GM10248 (cell line): ENCODE measurements at regions not wholly inside any gene's neighbourhood (a gene's known extent, or its start where the extent isn't known, plus 50 kb on each side); places are given as distances from the start of the nearest gene placed in this dataset.

Experiments
- CTCF ChIA-PET: fragments of 300-600 bp; sonication (Branson Sonifier 250); formaldehyde crosslinking; extraction: SDS; loops from one replicate; lab custom pipeline; 2021; ENCODE audit warnings: antibody characterized with exemption; lab: Yijun Ruan, JAX
- POLR2A ChIA-PET: fragments of 350-650 bp; sonication (Branson Sonifier 250); formaldehyde crosslinking; extraction: SDS; loops from one replicate; lab custom pipeline; 2020; ENCODE audit warnings: antibody characterized with exemption; lab: Yijun Ruan, JAX
- DNase-seq: peaks from one replicate; pipeline ENCODE4 v3.0.0; 2012; ENCODE audit errors: extremely low spot score
- TF ChIP-seq, protein P1 (sequence below): IDR thresholded peaks from 2 replicates; pipeline ENCODE4 v1.5.1; 2012; ENCODE audit warnings: mild to moderate bottlenecking, low read depth; ENCODE audit errors: extremely low read depth, missing control alignments, control extremely low read depth

DNA sequence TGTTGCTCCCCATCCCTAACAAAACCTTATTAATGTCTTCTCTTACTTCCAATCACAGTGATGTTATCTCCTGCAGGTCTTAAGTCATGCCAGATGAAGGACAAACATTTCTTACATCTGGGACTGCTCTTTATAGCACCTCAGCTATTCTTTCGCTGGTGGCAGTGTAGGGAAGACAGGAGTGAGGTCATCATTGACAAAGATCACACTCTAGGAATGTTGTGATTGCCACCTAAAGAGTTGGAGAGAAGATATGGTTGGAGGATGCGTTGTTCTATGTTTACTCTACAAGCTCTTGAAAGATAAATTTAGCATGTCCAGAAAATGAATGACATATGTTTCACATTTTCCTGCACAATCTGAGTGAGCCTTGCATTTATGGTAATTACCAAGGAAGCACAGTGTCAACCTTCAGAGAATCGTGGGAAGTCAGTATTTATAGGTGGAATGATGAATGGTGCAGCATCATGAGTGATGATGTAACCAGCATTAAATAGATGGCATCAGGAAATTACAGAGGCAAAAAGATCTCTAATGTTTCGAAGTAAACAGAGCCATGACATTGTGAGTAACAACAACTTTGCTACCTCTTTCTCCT lies 188.1 kb upstream of the STEAP1 start:
- CTCF ChIA-PET: no interaction called here
- POLR2A ChIA-PET: no interaction called here
- DNase-seq: no peak
- TF ChIP-seq, protein P1, sequence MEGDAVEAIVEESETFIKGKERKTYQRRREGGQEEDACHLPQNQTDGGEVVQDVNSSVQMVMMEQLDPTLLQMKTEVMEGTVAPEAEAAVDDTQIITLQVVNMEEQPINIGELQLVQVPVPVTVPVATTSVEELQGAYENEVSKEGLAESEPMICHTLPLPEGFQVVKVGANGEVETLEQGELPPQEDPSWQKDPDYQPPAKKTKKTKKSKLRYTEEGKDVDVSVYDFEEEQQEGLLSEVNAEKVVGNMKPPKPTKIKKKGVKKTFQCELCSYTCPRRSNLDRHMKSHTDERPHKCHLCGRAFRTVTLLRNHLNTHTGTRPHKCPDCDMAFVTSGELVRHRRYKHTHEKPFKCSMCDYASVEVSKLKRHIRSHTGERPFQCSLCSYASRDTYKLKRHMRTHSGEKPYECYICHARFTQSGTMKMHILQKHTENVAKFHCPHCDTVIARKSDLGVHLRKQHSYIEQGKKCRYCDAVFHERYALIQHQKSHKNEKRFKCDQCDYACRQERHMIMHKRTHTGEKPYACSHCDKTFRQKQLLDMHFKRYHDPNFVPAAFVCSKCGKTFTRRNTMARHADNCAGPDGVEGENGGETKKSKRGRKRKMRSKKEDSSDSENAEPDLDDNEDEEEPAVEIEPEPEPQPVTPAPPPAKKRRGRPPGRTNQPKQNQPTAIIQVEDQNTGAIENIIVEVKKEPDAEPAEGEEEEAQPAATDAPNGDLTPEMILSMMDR: no peak

DNA sequence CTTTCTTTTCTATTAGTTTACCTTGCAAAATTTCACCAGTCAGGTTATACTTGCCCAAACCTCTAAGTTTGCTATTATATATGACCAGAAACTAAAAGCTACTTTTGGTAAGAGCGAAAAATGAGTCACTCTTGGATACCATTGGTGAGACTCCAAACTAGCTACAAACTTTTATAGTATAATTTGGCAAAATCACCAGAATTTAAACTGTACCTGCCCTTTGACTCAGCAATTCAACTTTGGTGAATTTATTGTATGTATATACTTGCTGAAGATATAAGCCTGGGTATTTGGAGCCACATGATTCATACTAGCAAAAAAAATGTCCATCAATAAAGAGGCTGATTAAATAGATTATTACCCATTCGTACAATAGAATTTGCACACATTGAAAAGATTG lies 178.7 kb upstream of the STEAP1 start:
- ChIA-PET CTCF (interaction anchor here (1.1 kb wide), 1 partner anchor 20 kb away, joined by 3 read pairs; no protein-coding TSS in a partner anchor), POLR2A (no interaction called here)
- TF ChIP-seq, protein P1: no peak
- DNase-seq: no peak

DNA sequence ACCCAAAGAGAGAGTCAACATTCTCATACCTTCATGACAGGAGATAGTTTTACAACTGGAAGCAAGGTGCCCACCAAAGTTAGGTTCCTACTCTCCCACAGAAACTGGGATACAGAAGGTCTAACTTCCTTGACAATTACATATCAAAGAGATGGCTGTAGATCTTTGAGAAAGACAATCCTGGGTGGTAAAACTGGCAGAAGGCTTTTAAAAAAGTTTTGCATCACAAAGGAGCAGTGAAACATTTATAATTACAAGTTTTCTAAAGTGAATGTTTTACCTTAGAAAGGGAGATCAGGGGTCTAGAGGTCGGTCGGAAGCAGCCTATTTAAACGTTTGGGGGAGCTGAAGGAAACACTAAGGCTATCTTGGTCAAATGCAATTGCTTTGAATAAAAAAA lies 166.6 kb upstream of the STEAP1 start:
- ChIA-PET CTCF (interaction anchor here (1.1 to 1.5 kb wide), 3 partner anchors 10 to 20 kb away, joined by 3 to 4 read pairs (median 3); no protein-coding TSS in a partner anchor), POLR2A (no interaction called here)
- TF ChIP-seq, protein P1: no peak
- DNase-seq: no peak

DNA sequence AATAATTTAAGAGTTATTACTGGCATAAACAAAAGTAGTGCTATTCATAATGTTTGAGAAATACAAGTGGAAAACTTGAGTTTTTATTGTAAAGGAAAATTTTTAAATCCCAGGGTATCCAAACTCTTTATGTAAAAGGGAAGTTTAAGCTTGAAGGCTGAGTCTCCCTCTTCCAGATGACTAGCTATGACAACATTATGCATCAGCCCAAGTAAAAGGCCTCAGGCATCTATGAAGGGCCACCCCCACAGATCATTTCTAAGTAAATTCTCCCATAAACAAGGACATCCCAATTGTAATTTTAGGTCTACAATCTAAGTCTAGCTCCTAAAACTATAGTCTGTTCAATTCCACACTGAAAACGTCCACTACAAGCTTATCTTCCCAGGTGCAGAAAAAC lies 166.2 kb upstream of the STEAP1 start:
- CTCF ChIA-PET: interaction anchor here (1.1 to 1.5 kb wide), 3 partner anchors 10 to 20 kb away, joined by 3 to 4 read pairs (median 3); no protein-coding TSS in a partner anchor
- POLR2A ChIA-PET: no interaction called here
- DNase-seq: no peak
- TF ChIP-seq, protein P1: no peak

DNA sequence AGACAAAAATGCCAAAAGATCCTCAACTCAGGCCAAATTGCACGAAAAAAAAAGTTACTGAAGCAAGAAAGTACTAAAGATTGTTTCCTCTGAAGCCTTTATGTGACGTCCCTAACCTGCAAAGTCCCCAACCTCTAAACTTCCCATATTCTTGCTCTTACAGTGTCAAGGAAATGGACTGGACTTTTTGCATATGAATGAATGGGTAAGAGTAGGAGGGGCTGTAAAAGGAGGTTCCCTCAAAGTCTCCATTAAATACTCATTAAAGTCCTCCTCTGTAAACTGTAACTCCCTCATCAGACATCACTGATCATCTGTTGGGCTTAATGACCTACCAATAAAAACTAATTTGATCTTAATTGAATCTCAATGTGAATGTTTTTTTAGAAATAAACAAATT lies 164.8 kb upstream of the STEAP1 start:
- TF ChIP-seq, protein P1: no peak
- no peak for DNase-seq
- ChIA-PET CTCF (no interaction called here), POLR2A (no interaction called here)

DNA sequence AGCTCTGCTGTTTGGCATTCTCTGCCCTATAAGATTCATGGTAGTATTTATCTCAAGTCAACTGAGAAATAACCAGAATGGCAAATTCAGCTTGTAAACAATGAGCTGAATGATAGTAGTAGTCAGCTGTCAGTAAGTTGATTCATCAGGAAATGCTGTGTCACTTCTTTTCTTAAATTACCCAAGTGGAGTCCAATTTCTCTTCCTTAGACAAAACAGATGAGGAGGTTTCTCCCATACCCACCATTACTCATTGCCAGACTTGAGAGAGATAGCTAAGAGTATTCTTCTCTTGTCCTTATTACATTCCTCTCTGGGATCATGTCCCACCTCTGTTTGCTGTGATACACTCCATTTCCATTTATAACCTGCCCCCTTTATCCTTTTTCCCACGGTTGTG lies 159.8 kb upstream of the STEAP1 start:
- no peak for DNase-seq
- POLR2A ChIA-PET: no interaction called here
- CTCF ChIA-PET: interaction anchor here (1.1 kb wide), 1 partner anchor 17 kb away, joined by 3 read pairs; no protein-coding TSS in a partner anchor
- TF ChIP-seq, protein P1: no peak

DNA sequence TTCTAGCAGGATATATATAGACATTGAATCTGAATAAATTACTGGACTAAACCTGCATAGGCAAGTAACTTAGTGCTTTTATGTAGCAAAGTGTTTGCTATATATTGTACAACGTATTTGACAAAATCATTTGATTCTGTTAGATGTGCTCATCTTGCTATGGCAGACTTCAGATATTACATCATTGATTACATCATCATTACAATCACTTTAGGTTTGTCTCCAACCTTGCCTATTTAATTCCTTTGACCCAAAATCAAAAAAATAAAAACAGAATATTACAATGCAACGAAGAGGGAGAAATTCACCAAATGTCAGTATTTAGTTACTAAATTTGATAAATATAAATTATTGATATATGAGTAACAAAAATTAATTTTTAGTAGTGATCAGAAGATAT lies 155.7 kb upstream of the STEAP1 start:
- TF ChIP-seq, protein P1: no peak
- ChIA-PET POLR2A (no interaction called here), CTCF (no interaction called here)
- DNase-seq: no peak
